Limb (tissue), 2 donors: ENCODE measurements at regions not wholly inside any gene's neighbourhood (a gene's known extent, or its start where the extent isn't known, plus 50 kb on each side); places are given as distances from the start of the nearest gene placed in this dataset.

Experiments used
- DNase-seq, 2 donors: peaks; one replicate each; pipeline ENCODE4 v3.0.0-alpha.2; 2016; ENCODE audit errors: extremely low spot score in 2 of 2

- DNase-seq = no peak
These were observed 316.1 kb downstream of the AJAP1 start for GRCh38 chr1:4970532-4970931.

- no peak for DNase-seq
These were observed 315.2 kb downstream of the AJAP1 start for GRCh38 chr1:4969556-4970129.

GRCh38 chr1:4965346-4966075 lies 311.1 kb downstream of the AJAP1 start:
- no peak for DNase-seq

GRCh38 chr1:4964634-4965345 lies 310.4 kb downstream of the AJAP1 start:
- DNase-seq = no peak

- no peak for DNase-seq
These were observed 308.8 kb downstream of the AJAP1 start for GRCh38 chr1:4963251-4963650.

- no peak for DNase-seq
These were observed 308.4 kb downstream of the AJAP1 start for GRCh38 chr1:4962836-4963235.

GRCh38 chr1:4961935-4962645 lies 307.7 kb downstream of the AJAP1 start:
- DNase-seq = no peak

GRCh38 chr1:4960782-4961475 lies 306.5 kb downstream of the AJAP1 start:
- DNase-seq = no peak

GRCh38 chr1:4960336-4960735 lies 305.9 kb downstream of the AJAP1 start:
- no peak for DNase-seq

- DNase-seq = no peak
These were observed 304.8 kb downstream of the AJAP1 start for GRCh38 chr1:4959216-4959615.

- no peak for DNase-seq
These were observed 302.6 kb downstream of the AJAP1 start for GRCh38 chr1:4957027-4957426.

GRCh38 chr1:4954392-4954791 lies 300.0 kb downstream of the AJAP1 start:
- DNase-seq = no peak

- DNase-seq = no peak
These were observed 297.2 kb downstream of the AJAP1 start for GRCh38 chr1:4951601-4952000.

GRCh38 chr1:4946343-4946742 lies 291.9 kb downstream of the AJAP1 start:
- no peak for DNase-seq

- DNase-seq = no peak
These were observed 290.5 kb downstream of the AJAP1 start for GRCh38 chr1:4944911-4945310.

- no peak for DNase-seq
These were observed 289.7 kb downstream of the AJAP1 start for GRCh38 chr1:4944072-4944471.

- DNase-seq = no peak
These were observed 284.9 kb downstream of the AJAP1 start for GRCh38 chr1:4939266-4939665.

- no peak for DNase-seq
These were observed 283.6 kb downstream of the AJAP1 start for GRCh38 chr1:4937876-4938534.

- DNase-seq = no peak
These were observed 281.4 kb downstream of the AJAP1 start for GRCh38 chr1:4935807-4936206.

GRCh38 chr1:4933232-4933631 lies 278.8 kb downstream of the AJAP1 start:
- DNase-seq = no peak
